GOT3 (cell line): ENCODE measurements at regions not wholly inside any gene's neighbourhood (a gene's known extent, or its start where the extent isn't known, plus 50 kb on each side); places are given as distances from the start of the nearest gene placed in this dataset.
A peak's percentile ranks its signal among the peaks of the same experiment; 100 is the strongest.
"Not testable (repeated sequence)": the region's sequence is repeated elsewhere in the genome, so short reads cannot be mapped to it uniquely, and the experiment has no call there.

ENCODE experiments used
- DNase-seq: peaks from one replicate; lab custom pipeline; 2025; ENCODE audit warnings: mixed read lengths; lab: John Stamatoyannopoulos, UW

DNA sequence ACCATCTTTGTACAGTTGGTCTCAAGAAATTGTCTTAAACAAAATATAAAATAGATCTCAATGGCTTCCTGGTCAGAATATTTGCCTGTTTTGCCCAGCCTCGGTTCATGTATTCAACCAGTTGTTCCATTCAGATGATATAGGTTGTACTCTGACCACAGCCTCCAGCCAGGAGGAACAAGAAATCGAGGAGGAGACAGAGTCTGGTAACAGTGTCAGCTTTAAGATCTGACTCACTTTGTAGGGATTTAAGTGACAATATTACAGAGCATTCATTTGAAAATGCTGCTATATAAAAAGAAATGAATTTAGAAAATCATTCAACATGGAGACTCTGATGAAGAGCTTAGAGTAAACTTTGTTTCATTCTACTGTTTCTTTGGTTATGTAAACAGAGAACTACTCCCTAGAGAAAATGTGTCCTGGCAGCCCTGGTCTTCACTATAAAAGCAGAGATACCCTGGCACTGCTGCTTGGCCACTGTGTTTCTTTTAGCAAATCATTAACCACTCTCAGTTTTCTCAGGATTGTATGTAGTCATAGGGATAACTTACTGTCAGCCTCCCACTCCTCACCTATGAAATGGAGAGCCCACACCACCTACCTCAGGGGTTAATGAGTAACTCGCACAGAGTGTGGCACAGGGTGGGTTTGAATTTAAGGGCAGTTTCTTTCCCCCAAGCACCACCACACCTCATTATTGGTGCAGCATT lies 53.5 kb downstream of the PAGE2 start:
- no peak for DNase-seq

DNA sequence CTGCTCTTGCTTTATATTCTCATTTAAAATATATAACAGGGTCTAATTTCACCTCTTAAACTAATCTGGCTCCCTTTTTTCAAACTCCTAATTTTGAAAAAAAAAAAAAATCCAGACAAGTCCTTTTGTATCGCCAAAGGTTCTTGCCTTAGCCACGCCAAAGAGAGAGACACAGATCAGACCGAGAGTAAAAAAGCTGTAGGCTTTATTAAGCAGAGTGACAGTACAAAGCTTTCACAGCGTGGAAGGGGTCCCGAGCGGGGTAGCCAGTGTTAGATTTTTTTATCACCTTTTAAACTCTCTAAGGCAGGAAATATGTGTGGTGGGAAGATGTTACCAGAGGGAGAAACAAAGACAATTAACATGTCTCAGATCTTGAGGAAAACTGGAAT lies 54.1 kb downstream of the PAGE2 start:
- no peak for DNase-seq

DNA sequence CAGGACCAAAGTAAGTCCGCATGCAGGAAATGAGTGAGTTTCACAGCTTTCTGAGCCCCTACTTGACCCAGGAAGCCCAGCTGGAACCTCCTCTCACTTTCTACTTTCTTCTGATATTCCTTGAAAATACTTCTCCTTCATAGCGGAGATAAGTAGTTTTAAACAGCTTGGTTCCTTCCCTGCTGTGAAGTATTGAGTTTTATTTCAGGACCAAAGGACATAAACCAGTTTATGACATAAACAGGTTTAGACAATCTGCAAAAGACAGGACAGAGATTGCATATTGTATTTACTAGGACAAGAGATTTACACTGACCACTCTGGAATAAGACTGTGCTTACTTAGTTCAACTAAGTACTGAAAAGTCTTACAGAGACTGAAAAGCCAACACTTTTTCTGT lies 54.8 kb downstream of the PAGE2 start:
- no peak for DNase-seq

DNA sequence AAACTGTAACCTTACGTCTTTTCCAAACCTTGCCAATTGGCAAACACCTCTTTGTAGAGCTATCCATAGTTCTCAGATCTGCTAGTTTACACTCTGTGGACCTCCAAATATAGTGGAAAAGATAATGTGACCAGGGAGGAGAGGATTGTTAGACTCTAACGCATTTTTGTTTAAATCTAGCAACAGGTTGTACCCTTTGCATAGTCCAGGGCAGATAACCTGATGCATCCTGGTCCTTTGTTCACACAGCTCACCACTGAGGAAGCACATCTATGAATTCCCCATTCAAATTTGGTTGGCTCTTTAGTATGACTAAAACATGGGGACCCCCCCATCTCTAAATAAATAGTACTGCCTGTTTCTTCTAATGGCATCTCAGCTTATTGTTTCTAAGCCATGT lies 55.9 kb downstream of the PAGE2 start:
- DNase-seq: no peak

DNA sequence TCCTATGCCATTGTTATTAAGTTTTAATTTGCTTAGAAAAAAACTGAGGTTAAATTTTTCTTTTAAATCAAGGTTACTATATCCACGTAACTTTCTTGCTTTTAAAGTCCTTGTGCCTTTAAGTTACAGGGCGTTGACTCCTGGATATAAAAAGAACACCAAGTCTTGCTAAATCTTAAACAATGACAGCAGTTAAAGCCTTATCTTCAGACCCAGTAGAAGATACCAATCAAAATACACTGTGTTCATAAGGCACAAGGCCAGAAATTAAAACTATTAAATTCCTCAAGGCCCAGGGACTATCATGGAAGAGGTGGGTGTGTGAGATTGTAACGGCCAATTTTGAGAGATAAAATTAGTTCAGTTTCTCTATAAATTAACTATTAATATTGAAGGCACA lies 60.4 kb downstream of the PAGE2 start:
- DNase-seq: no peak

DNA sequence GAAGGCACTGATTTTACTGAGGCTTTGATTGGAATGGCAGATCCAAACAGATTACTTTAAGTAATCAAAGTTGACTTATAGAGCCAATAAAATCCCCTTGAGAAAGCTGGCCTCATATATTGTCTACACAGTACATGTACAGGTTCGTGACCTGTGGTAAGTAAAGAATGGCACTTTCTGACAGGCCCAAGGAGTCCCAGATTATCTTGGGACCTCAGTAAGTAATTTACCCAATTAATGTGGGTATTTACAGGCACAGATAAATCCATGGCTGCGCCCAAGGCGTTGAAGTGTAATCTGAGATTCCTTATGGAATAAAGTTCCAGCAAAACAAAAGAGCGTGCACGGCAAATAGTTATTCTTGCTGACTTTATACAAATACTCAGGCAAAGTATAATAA lies 62.4 kb downstream of the PAGE2 start:
- no peak for DNase-seq

DNA sequence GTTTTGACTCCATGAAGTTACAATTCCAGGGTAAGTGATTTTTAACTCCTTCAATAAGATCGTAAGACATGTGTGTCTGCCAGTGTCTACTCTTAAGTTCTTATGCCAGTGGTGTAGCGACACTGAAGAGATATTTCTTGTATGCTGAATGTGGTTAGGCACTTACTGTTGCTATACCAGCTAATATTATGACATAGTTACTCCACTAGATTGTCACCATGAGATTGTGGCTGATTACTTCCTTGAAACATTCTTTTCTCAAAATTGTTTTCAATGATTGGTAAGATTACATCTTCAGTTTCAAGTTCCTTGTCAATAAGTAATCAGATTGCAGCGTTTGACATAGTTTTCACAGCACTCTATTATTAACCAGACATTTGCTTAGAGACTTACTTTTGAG lies 60.6 kb upstream of the PAGE5 start:
- no peak for DNase-seq

DNA sequence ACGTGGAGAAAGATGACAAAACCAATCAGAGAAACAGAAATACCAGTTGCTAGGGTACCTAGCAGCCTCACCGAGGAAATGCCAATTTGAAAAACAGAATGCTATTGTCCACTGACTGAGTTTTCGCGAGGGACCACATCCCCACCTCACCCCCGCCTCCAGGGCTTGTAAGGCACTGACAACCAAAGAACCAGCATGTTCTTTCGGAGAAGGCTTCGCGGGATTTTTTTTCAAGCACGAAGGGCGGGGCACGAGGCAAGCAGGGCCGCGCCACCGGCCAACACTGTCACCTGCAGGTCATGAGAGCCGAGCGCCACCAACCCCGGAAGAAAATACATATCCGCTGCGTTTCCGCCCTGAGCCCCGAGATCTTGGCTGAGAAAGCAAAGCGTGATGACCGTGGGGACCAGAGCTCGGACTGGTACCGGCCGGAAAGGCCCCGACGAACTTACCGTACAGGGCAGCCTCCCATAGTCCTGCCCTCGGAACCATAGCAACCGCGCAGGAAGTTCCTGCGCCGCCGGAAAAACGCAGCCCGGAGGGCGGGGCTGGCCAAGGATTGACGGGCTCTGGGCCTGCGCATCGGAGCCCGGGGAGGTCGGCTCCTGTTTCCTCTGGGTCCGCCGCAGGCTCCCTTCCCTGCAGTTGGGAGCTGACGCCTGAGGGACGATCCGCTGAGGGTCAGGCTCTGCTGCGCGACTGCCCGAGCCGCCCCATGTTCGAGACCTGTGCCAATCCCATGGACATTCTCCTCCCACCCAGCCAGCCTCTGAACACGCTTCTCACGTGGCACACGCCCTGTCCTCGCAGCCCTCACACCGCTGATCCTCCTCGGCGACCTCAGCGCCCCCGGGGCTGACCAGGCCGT lies 59.2 kb upstream of the PAGE5 start:
- DNase-seq: peak; percentile 67

DNA sequence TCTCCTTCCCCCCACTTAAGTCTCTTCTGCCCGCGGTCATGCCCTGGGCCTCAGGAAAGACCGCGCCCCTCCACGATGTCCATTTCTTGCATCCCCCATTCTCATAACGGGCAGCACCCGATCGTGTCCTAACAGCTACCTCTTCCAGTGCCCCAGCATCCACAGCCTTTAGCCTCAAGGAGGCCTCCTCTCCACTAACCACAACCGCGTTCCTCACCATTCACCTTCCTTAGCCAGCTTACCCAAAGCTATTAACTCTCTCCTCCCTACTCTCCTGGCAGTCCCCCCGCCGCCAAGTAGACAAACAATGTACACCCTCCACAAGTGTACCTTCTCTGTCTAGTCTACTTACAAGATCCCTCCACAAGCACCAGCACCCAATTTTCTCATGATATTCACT lies 58.6 kb upstream of the PAGE5 start:
- no peak for DNase-seq

DNA sequence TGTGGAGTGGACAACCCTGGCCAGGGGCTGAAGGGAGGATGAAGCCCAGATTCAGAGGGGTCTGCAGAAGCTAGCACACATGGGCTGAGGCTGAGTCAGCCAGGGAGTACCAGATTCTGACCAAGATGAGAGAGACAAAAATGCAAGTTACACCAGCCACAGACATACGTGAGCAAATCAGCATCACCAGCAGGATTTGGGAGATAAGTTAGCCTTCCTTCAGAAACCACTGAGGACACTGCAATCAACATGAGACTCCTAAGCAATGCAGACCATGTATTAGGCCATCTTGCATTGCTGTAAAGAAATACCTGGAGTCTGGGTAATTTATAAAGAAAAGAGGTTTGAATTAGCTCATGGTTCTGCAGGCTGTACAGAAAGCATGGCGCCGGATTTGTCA lies 57.0 kb upstream of the PAGE5 start:
- no peak for DNase-seq

DNA sequence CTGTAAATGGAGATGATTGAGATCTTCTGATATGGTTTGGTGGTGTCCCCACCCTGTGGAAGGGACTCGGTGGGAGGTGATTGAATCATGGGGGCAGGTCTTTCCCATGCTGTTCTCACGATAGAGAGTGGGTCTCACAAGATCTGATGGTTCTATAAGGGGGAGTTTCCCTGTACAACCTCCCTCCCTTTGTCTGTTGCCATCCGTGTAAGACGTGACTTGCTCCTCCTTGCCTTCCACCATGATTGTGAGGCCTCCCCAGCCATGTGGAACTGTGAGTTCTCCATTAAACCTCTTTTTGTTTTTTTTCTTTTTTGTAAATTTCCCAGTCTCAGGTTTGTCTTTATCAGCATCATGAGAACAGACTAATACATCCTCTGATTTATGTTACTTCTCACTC lies 55.1 kb upstream of the PAGE5 start:
- not testable (repeated sequence) for DNase-seq

DNA sequence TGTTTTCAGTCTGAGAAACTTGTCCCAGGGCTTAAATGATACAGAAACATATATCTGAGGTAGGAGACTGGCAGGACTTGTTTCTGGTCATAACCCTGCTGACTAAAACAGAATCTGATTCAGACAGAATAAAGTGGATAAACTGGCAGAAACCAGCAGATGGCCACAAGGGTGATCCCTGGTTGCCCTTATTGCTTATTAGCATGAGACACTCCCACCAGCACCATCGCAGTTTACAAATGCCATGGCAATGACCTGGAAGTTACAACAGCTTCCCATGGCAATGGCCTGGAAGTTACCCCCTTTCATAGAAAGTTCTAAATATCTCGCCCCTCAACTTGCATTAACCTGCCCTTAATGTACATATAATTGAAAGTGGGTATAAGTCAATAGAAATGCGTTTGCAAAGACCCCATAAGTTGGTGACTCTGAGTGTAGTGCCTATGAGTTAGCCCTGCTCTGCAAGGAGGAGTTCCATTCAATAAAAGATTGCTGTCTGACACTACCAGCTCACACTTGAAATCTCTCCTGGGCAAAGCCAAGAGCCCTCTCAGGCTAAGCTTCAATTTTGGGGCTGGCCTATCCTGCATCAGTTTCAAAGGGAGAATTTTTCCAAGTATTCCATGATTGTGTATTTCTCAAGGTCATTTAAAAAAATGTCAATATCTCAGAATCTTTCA lies 52.9 kb upstream of the PAGE5 start:
- no peak for DNase-seq

DNA sequence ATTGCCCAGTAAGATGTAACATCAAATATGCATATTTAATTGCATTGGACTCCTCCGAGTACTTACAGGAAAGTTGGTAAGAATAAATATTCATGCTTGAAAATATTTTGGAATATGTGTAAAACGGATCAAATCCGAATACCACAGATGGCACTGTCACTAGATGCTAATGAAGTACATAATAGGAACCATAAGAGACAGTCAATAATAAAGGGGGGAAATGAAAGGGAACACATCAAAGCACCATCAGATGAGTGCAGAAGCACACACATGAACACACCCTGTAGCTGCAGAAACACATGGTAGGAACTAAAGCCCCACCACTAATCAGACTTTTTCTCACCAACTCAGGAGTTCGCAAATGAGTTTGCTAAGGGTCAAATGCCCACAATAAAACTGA lies 52.2 kb upstream of the PAGE5 start:
- DNase-seq: no peak

DNA sequence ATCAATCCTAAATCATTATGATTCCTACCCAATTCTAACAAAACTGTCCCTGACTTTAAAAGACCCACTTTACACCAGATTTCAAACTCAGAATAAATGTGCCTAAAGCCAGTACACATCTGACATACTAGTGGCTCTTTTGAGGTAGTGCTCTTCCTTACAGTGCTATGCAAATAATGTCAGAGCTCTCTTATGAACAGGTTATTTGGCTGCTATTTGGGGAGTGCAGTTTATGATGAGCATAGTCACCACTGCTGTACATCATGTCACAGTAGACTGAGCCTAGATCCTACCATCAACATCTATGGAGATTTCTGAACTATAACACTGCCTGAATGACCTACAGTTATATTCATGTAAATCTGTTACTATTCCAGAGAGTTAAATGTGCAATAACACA lies 50.4 kb upstream of the PAGE5 start:
- no peak for DNase-seq
